Brain microvascular endothelial cell (primary cell): ENCODE measurements at regions not wholly inside any gene's neighbourhood (a gene's known extent, or its start where the extent isn't known, plus 50 kb on each side); places are given as distances from the start of the nearest gene placed in this dataset.

Experiments used
- DNase-seq: peaks from one replicate; pipeline ENCODE4 v3.0.0-alpha.2; 2020
- H3K27ac ChIP-seq: fragments of 250-450 bp; sonication (Bioruptor Pico); 2 replicates; pipeline ENCODE4 v1.5.1; 2020; ENCODE audit warnings: mild to moderate bottlenecking, moderate library complexity
- H3K27me3 ChIP-seq: fragments of 250-450 bp; sonication (Bioruptor Pico); replicated peaks from 2 replicates; pipeline ENCODE4 v1.5.1; 2020; ENCODE audit warnings: mild to moderate bottlenecking
- H3K36me3 ChIP-seq: fragments of 250-450 bp; sonication (Bioruptor Pico); replicated peaks from 2 replicates; pipeline ENCODE4 v1.5.1; 2020; ENCODE audit warnings: mild to moderate bottlenecking
- H3K4me3 ChIP-seq: 2 replicates; pipeline ENCODE4 v1.5.1; 2011; ENCODE audit warnings: low read depth, mild to moderate bottlenecking, control low read depth, low read length, moderate library complexity
- CTCF ChIP-seq: IDR thresholded peaks from 2 replicates; pipeline ENCODE4 v1.5.1; 2011; ENCODE audit warnings: low read depth, mild to moderate bottlenecking, moderate library complexity, low read length, control low read depth, inconsistent platforms; ENCODE audit errors: missing control alignments
- in situ Hi-C: cut with HindIII; loops from 2 replicates; pipeline ENCODE4 v1.10.0; 2017; ENCODE audit warnings: low sequenced_read_pairs, low pct_ligation_motif_present

- no peaks in the 10 kb centered on the region for H3K27me3 ChIP-seq
- H3K27ac ChIP-seq: no peak overlapping the region
- no peak for DNase-seq
- TF ChIP-seq CTCF: no peak
- H3K36me3 ChIP-seq: no peaks in the 10 kb centered on the region
- in situ Hi-C loops: no loop called here
- no peak overlapping the region for H3K4me3 ChIP-seq
These were observed 498.2 kb upstream of the ERCC4 start for GRCh38 chr16:13421726-13422125.

- in situ Hi-C loops: no loop called here
- Histone ChIP-seq H3K4me3 (no peak overlapping the region), H3K27ac (no peak overlapping the region), H3K36me3 (no peaks in the 10 kb centered on the region), H3K27me3 (no peaks in the 10 kb centered on the region)
- no peak for TF ChIP-seq CTCF
- DNase-seq: no peak
These were observed 494.1 kb upstream of the ERCC4 start for GRCh38 chr16:13425836-13426235.

- no peak for DNase-seq
- in situ Hi-C loops: no loop called here
- no peak overlapping the region for H3K4me3 ChIP-seq
- H3K27me3 ChIP-seq: no peaks in the 10 kb centered on the region
- no peak overlapping the region for H3K27ac ChIP-seq
- no peaks in the 10 kb centered on the region for H3K36me3 ChIP-seq
- TF ChIP-seq CTCF: peak; percentile 17
These were observed 493.7 kb upstream of the ERCC4 start for GRCh38 chr16:13426269-13426668.

- TF ChIP-seq CTCF: no peak
- DNase-seq: no peak
- no peaks in the 10 kb centered on the region for H3K36me3 ChIP-seq
- H3K27me3 ChIP-seq: no peaks in the 10 kb centered on the region
- no peak overlapping the region for H3K4me3 ChIP-seq
- no peak overlapping the region for H3K27ac ChIP-seq
- in situ Hi-C loops: no loop called here
These were observed 493.2 kb upstream of the ERCC4 start for GRCh38 chr16:13426736-13427135.

GRCh38 chr16:13427943-13428342 is 492.0 kb upstream of the ERCC4 start:
- Histone ChIP-seq H3K27ac (no peak overlapping the region), H3K27me3 (no peaks in the 10 kb centered on the region), H3K4me3 (no peak overlapping the region), H3K36me3 (no peaks in the 10 kb centered on the region)
- no peak for DNase-seq
- in situ Hi-C loops: no loop called here
- TF ChIP-seq CTCF: no peak

- no peak overlapping the region for H3K4me3 ChIP-seq
- in situ Hi-C loops: no loop called here
- no peak for DNase-seq
- TF ChIP-seq CTCF: no peak
- H3K36me3 ChIP-seq: no peaks in the 10 kb centered on the region
- no peak overlapping the region for H3K27ac ChIP-seq
- H3K27me3 ChIP-seq: no peaks in the 10 kb centered on the region
These were observed 490.5 kb upstream of the ERCC4 start for GRCh38 chr16:13429416-13429815.
